GM18873 (cell line): ENCODE measurements at regions not wholly inside any gene's neighbourhood (a gene's known extent, or its start where the extent isn't known, plus 50 kb on each side); places are given as distances from the start of the nearest gene placed in this dataset.

Source experiments
- ATAC-seq: cut with Tn5 transposase; IDR thresholded peaks from one replicate; pipeline ENCODE4 v1.9.1; 2021; ENCODE audit warnings: mild to moderate bottlenecking, moderate library complexity, moderate number of reproducible peaks; ENCODE audit not compliant: unreplicated experiment, low FRiP score

DNA sequence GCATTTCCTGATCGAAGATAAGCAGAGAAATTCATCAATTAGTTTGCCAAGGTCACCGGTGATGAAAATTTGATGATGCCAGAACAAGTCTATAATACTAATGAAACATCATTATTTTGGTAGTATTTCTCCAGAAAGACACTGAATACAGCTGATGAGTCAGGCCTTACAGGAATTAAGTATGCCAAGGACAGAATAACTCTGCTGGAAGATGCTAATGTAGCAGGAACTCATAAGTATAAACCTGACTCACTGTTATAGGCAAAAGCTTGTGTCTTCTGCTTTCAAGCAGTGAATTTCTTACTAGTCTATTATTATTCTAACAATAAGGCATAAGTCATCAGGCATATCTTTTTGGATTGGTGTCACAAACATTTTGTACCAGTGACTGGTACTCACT, 1825.1 kb upstream of the IGFBP7 start:
- no peak for ATAC-seq

GRCh38 chr4:58936436-58936835, 1826.3 kb upstream of the IGFBP7 start:
- no peak for ATAC-seq

DNA sequence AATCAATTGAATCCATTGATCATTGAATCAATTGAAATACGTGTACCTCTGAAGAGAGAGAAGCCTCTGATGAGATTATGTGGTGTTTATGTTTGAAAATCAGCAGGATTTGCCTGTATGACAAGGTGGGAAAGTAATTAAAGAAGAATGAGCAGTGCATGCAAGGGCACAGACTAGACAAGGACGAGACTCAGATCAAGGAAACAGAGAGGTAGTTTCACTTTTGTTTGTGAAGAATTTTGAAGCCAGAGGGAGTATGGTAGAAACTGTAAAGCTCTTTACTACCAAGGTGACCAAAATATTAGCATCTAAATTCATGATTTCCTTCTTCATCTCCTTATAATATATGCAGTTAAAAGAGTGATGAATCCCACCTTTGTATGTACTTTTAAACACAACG, 1830.0 kb upstream of the IGFBP7 start:
- ATAC-seq = no peak

GRCh38 chr4:58941286-58941685, 1831.1 kb upstream of the IGFBP7 start:
- no peak for ATAC-seq

GRCh38 chr4:58953575-58953974, 1843.4 kb upstream of the IGFBP7 start:
- ATAC-seq = no peak

- no peak for ATAC-seq
These were observed 1847.5 kb upstream of the IGFBP7 start for GRCh38 chr4:58957711-58958110.

GRCh38 chr4:58961283-58961682, 1851.1 kb upstream of the IGFBP7 start:
- ATAC-seq = no peak

GRCh38 chr4:58961925-58962324, 1851.7 kb upstream of the IGFBP7 start:
- ATAC-seq = no peak

GRCh38 chr4:58962424-58962823, 1852.2 kb upstream of the IGFBP7 start:
- no peak for ATAC-seq

DNA sequence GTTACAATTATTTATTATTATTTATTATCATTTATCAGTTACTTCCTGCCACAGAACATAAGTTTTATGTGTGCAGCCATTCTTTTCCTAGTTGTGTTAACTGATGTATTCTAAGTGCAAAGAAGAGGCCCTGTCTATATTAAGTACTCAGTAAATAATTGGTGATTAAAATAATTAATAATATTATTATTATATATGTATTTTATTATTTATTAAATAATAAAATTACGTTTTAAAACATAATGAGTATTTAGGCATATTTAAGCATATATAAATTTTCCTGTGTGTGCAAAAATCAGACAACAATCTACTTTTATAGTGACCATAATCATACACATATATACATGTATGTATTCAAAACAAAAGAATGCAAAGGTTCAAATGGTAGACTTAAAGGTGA, 1871.6 kb upstream of the IGFBP7 start:
- ATAC-seq = no peak

DNA sequence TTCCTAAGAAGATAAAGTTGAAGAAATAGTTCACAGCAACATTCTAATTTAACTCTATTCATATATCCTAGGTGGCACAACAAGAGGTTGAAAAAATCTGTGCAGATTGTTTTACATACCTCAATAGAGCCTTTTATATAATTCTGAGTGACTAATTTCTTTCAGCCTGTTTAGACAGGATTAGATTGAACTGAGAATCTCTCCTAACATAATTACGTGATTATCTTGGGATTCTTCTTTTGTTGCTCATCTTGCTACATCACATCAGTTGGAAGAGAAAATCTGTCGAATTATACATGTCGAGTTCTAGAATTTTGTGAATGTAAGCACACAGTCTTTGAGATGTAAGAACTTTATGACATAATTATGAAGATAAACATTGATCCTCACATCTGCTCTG, 1873.7 kb upstream of the IGFBP7 start:
- ATAC-seq = no peak

- no peak for ATAC-seq
These were observed 1892.0 kb upstream of the IGFBP7 start for GRCh38 chr4:59002148-59002547.

DNA sequence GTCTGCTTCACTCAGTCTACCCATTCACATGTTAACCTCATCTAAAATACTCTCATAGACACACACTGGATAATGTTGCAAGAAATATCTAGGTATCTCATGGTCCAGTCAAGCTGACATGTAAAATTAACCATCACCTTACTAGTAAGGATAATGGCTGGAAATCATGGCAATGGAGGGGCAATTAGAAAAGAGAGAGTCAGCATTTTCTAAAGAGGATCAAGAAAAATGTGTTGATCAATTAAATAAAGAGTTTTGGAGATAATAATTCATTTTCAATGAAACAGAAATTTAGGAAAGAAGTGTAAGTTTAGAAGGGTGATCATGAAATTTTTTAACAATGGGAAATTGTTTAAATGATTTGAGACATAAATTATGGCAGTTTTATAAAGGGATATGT, 1914.1 kb upstream of the IGFBP7 start:
- no peak for ATAC-seq

- ATAC-seq = no peak
These were observed 1927.6 kb upstream of the IGFBP7 start for GRCh38 chr4:59037812-59038211.

DNA sequence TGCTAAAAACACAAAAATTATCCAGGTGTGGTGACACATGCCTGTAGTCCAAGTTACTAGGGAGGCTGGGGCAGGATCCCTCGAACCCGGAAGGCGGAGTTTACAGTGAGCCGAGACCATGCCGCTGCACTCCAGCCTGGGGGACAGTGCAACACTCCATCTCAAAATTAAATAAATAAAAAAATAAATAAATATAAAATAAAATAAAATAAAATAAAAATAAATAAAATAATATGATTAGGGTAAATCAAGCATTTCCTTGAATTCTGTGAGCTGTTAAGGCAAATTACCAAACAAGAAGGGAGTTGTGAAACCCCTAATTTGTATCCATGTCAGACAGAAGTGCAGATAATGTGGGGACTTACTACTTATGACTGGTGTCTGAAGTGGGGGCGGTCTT, 1928.9 kb upstream of the IGFBP7 start:
- ATAC-seq = no peak

- no peak for ATAC-seq
These were observed 1934.2 kb upstream of the IGFBP7 start for GRCh38 chr4:59044286-59044900.

GRCh38 chr4:59054086-59054485, 1943.9 kb upstream of the IGFBP7 start:
- ATAC-seq = no peak

- ATAC-seq = no peak
These were observed 1947.6 kb upstream of the IGFBP7 start for GRCh38 chr4:59057804-59058203.

- no peak for ATAC-seq
These were observed 1948.4 kb upstream of the IGFBP7 start for GRCh38 chr4:59058543-59058942.

DNA sequence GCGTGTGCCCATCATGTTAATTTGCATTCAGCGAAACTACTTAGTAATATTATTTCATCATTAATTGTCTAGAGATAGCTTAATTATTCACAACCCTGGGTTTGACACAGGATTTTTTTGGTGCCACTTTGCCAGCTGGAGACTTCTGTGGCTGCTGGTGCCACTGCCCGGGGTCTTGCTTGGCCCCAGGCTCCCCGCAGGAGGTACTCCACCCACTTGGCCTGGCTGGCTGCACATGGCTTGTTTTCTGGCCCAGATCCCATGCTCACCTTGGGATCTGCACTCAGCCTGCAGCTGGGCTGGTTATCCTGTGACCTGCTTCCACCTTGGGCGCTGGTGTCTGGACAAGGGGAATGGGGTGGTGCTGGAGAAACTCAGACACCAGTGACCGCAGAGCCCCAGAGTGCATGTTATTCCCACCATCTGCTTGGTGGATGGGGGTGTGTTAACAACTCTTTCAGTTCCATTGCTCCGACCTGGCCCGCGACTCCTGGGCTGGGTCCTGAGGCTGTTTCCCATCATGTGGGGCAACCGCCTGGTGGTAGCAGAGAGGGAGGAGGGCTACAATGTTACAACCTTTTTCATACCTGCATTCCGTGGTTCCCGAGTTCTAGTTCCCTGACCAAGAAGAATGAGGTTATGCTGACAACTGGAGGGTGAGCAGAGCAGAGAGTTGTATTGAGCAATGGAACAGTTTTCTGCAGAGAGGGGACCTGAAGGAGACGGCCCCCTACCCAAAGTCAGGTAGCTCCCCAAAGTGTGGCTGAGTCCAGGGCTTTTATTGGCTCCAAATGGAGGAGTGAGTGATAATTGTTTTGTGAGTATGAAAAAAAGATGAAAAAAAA, 1950.0 kb upstream of the IGFBP7 start:
- no peak for ATAC-seq

- ATAC-seq = no peak
These were observed 1950.7 kb upstream of the IGFBP7 start for GRCh38 chr4:59060895-59061294.
